ENCODE measurements at regions not wholly inside any gene's neighbourhood (a gene's known extent, or its start where the extent isn't known, plus 50 kb on each side); places are given as distances from the start of the nearest gene placed in this dataset.

DNA sequence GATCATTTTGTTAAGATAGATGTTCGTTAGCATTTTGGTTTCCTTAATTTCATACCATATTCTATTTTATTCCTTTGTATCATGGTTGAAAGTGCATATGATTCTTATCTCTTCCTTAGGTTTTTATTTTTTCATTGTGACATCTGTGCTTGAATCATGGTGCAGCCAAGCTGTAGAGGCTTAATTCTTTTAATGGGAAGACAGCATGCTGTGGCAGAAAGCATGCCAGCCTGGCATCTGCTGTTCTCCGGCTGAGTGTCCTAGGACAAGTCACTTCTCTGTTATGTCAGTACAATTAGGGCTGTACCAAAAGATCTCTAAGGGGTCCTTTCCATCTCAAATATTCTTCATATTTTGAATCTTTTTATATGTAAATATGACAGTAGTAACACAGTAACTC, 68.5 kb upstream of the PMFBP1 start:
- TF ChIP-seq, protein P1, sequence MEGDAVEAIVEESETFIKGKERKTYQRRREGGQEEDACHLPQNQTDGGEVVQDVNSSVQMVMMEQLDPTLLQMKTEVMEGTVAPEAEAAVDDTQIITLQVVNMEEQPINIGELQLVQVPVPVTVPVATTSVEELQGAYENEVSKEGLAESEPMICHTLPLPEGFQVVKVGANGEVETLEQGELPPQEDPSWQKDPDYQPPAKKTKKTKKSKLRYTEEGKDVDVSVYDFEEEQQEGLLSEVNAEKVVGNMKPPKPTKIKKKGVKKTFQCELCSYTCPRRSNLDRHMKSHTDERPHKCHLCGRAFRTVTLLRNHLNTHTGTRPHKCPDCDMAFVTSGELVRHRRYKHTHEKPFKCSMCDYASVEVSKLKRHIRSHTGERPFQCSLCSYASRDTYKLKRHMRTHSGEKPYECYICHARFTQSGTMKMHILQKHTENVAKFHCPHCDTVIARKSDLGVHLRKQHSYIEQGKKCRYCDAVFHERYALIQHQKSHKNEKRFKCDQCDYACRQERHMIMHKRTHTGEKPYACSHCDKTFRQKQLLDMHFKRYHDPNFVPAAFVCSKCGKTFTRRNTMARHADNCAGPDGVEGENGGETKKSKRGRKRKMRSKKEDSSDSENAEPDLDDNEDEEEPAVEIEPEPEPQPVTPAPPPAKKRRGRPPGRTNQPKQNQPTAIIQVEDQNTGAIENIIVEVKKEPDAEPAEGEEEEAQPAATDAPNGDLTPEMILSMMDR (IDR thresholded peaks at IDR 0.05; ENCODE audit: control extremely low read depth in 1 of 3, insufficient read depth in 1 of 3, low read depth in 1 of 3, low read length in 3 of 3), result no peak
- TF ChIP-seq FOSL1 (IDR thresholded peaks at IDR 0.05; ENCODE audit: insufficient read depth, low read depth, low read length) (no peak), POLR2A (IDR thresholded peaks at IDR 0.05; ENCODE audit: control extremely low read depth in 1 of 2, low read depth in 2 of 2, low read length in 2 of 2) (no peak), CBX5 (IDR thresholded peaks at IDR 0.05; ENCODE audit: low read depth, low read length) (no peak), SP1 (IDR thresholded peaks at IDR 0.05; ENCODE audit: low read depth, low read length) (no peak), RFX5 (IDR thresholded peaks at IDR 0.05; ENCODE audit: borderline replicate concordance, low read depth, low read length) (no peak)
